Panc1 (cell line): ENCODE measurements at regions not wholly inside any gene's neighbourhood (a gene's known extent, or its start where the extent isn't known, plus 50 kb on each side); places are given as distances from the start of the nearest gene placed in this dataset.

Source experiments
- ATAC-seq: fragments of 200-7000 bp; cut with Tn5 transposase; 2 replicates; pipeline ENCODE4 v1.9.1; 2020; ENCODE audit warnings: mild to moderate bottlenecking, moderate library complexity
- BruUV-seq: library from RNA; stranded (reverse); fragments of 400-500 nt; replicated peaks from 2 replicates; lab custom pipeline; 2021; lab: Mats Ljungman, UMichigan
- CTCF ChIA-PET: fragments of 300-600 bp; sonication (Branson Sonifier 250); formaldehyde crosslinking; loops from one replicate; lab custom pipeline; 2022; ENCODE audit warnings: antibody characterized with exemption; lab: Charles Lee
- POLR2A ChIA-PET: fragments of 300-600 bp; sonication (Branson Sonifier 250); formaldehyde crosslinking; loops from one replicate; lab custom pipeline; 2022; ENCODE audit warnings: antibody characterized with exemption; lab: Charles Lee
- DNase-seq: peaks from one replicate; pipeline ENCODE4 v3.0.0-alpha.2; 2010; ENCODE audit warnings: low read depth, low spot score
- H3K27ac ChIP-seq: 2 replicates; pipeline ENCODE4 v1.5.1; 2011; ENCODE audit warnings: mild to moderate bottlenecking, low read length, inconsistent platforms
- H3K27me3 ChIP-seq: fragments of 200-500 bp; sonication (Bioruptor generic); 2 replicates; pipeline ENCODE4 v1.6.0; 2014; ENCODE audit warnings: low read length, inconsistent platforms; ENCODE audit not compliant: control insufficient read depth, insufficient read depth
- H3K36me3 ChIP-seq: fragments of 200-500 bp; sonication (Bioruptor generic); 2 replicates; pipeline ENCODE4 v1.5.1; 2014; ENCODE audit warnings: inconsistent platforms, mild to moderate bottlenecking, low read length, moderate library complexity; ENCODE audit not compliant: control insufficient read depth, insufficient read depth
- H3K4me1 ChIP-seq: 2 replicates; pipeline ENCODE4 v1.5.1; 2011; ENCODE audit warnings: inconsistent platforms, mild to moderate bottlenecking, low read length, moderate library complexity; ENCODE audit not compliant: control insufficient read depth, insufficient read depth
- H3K4me3 ChIP-seq, 2 experiments: 2 replicates each; pipeline ENCODE4 v1.5.1; 2011 to 2012; ENCODE audit warnings: low read depth in 2 of 2, low read length in 2 of 2, mild to moderate bottlenecking in 2 of 2, inconsistent platforms in 1 of 2, moderate library complexity in 1 of 2
- H3K9me3 ChIP-seq: fragments of 200-500 bp; sonication (Bioruptor generic); 2 replicates; pipeline ENCODE4 v1.5.1; 2014; ENCODE audit warnings: low read depth, mild to moderate bottlenecking, inconsistent platforms, low read length, moderate library complexity; ENCODE audit not compliant: control insufficient read depth, insufficient read depth
- SIN3A ChIP-seq: IDR thresholded peaks from 2 replicates; pipeline ENCODE4 v1.6.1; 2012; ENCODE audit warnings: low read depth, mild to moderate bottlenecking, low read length, moderate library complexity, borderline replicate concordance; ENCODE audit not compliant: insufficient read depth
- TCF7L2 ChIP-seq: IDR thresholded peaks from 2 replicates; pipeline ENCODE4 v1.6.1; 2011; ENCODE audit warnings: mild to moderate bottlenecking, low read depth, low read length, inconsistent platforms
- in situ Hi-C: cut with HindIII; loops from 2 replicates; pipeline ENCODE4 v1.10.0; 2016; ENCODE audit warnings: low sequenced_read_pairs, low pct_unique_long_range_greater_than_20kb
- intact Hi-C: fragments of 100-400 bp; cut with micrococcal nuclease; formaldehyde crosslinking; loops from one replicate; pipeline ENCODE4 v1.10.0; 2022; ENCODE audit not compliant: unreplicated experiment
- TF ChIP-seq, protein P1 (sequence below): fragments of 450-650 bp; IDR thresholded peaks from 2 replicates; pipeline ENCODE4 v1.5.1; 2017; ENCODE audit warnings: mild to moderate bottlenecking
- TF ChIP-seq, protein P2 (sequence below), 2 experiments: IDR thresholded peaks; 2 replicates each; pipeline ENCODE4 v1.6.1; 2011 to 2012; ENCODE audit warnings: low read depth in 2 of 2, control low read depth in 1 of 2, low read length in 1 of 2, mild to moderate bottlenecking in 1 of 2, moderate library complexity in 1 of 2; ENCODE audit not compliant: insufficient read depth in 1 of 2

DNA sequence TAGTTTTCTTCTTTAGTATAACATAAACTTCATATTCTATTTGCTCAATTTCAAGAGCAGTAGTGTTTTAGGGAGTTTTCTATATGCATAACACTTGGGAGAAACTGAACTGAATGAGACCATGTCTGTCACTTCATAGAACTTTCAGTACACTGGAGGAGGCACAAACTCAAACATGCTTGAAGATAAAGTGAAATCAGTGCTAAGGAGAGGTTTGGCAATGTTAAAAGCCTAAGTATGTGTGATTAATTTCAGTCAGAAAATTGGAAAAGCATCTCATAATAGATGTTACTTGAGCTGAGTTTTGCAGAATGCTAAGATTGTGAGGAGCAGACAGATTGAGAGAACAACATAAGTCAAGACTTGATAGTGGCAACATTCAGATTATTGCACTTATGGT, 411.2 kb upstream of the HS3ST1 start:
- no peaks in the 10 kb centered on the region for H3K36me3 ChIP-seq
- CTCF ChIA-PET, result no interaction called here

GRCh38 chr4:11831739-11832138, 403.0 kb upstream of the HS3ST1 start:
- CTCF ChIA-PET, result no interaction called here
- BruUV-seq, result no TSS peak
- intact Hi-C loops, result no loop called here

More for the DNA sequence above, 411.2 kb upstream of the HS3ST1 start:
- intact Hi-C loops (no loop called here), in situ Hi-C loops (no loop called here)
- no peak for DNase-seq
- Histone ChIP-seq H3K27ac (no peak overlapping the region), H3K9me3 (no peaks in the 10 kb centered on the region), H3K27me3 (no peaks in the 10 kb centered on the region), H3K4me1 (no peaks in the 10 kb centered on the region), H3K4me3 (no peak overlapping the region)
- POLR2A ChIA-PET, result no interaction called here
- ATAC-seq, result no peak
- no TSS peak for BruUV-seq
- no peak for TF ChIP-seq TCF7L2
- TF ChIP-seq, protein P1, sequence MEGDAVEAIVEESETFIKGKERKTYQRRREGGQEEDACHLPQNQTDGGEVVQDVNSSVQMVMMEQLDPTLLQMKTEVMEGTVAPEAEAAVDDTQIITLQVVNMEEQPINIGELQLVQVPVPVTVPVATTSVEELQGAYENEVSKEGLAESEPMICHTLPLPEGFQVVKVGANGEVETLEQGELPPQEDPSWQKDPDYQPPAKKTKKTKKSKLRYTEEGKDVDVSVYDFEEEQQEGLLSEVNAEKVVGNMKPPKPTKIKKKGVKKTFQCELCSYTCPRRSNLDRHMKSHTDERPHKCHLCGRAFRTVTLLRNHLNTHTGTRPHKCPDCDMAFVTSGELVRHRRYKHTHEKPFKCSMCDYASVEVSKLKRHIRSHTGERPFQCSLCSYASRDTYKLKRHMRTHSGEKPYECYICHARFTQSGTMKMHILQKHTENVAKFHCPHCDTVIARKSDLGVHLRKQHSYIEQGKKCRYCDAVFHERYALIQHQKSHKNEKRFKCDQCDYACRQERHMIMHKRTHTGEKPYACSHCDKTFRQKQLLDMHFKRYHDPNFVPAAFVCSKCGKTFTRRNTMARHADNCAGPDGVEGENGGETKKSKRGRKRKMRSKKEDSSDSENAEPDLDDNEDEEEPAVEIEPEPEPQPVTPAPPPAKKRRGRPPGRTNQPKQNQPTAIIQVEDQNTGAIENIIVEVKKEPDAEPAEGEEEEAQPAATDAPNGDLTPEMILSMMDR, result no peak

GRCh38 chr4:11824566-11824965, 395.9 kb upstream of the HS3ST1 start:
- no peak overlapping the region for H3K4me3 ChIP-seq
- DNase-seq (no peak), ATAC-seq (no peak)
- in situ Hi-C loops (no loop called here), intact Hi-C loops (no loop called here)
- no peaks in the 10 kb centered on the region for H3K36me3 ChIP-seq
- no peaks in the 10 kb centered on the region for H3K27me3 ChIP-seq
- H3K4me1 ChIP-seq, result no peaks in the 10 kb centered on the region
- ChIA-PET CTCF (no interaction called here), POLR2A (no interaction called here)
- H3K27ac ChIP-seq, result no peak overlapping the region
- no TSS peak for BruUV-seq
- no peaks in the 10 kb centered on the region for H3K9me3 ChIP-seq
- TF ChIP-seq, protein P2, sequence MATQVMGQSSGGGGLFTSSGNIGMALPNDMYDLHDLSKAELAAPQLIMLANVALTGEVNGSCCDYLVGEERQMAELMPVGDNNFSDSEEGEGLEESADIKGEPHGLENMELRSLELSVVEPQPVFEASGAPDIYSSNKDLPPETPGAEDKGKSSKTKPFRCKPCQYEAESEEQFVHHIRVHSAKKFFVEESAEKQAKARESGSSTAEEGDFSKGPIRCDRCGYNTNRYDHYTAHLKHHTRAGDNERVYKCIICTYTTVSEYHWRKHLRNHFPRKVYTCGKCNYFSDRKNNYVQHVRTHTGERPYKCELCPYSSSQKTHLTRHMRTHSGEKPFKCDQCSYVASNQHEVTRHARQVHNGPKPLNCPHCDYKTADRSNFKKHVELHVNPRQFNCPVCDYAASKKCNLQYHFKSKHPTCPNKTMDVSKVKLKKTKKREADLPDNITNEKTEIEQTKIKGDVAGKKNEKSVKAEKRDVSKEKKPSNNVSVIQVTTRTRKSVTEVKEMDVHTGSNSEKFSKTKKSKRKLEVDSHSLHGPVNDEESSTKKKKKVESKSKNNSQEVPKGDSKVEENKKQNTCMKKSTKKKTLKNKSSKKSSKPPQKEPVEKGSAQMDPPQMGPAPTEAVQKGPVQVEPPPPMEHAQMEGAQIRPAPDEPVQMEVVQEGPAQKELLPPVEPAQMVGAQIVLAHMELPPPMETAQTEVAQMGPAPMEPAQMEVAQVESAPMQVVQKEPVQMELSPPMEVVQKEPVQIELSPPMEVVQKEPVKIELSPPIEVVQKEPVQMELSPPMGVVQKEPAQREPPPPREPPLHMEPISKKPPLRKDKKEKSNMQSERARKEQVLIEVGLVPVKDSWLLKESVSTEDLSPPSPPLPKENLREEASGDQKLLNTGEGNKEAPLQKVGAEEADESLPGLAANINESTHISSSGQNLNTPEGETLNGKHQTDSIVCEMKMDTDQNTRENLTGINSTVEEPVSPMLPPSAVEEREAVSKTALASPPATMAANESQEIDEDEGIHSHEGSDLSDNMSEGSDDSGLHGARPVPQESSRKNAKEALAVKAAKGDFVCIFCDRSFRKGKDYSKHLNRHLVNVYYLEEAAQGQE (IDR thresholded peaks at IDR 0.05; ENCODE audit: insufficient read depth in 1 of 2, low read depth in 2 of 2, low read length in 1 of 2), result no peak
- no peak for TF ChIP-seq SIN3A
- TF ChIP-seq, protein P1, result no peak

More at GRCh38 chr4:11831739-11832138, 403.0 kb upstream of the HS3ST1 start:
- H3K27me3 ChIP-seq, result no peaks in the 10 kb centered on the region
- no peak overlapping the region for H3K27ac ChIP-seq
- no peaks in the 10 kb centered on the region for H3K4me1 ChIP-seq
- no peak for ATAC-seq
- no peak for TF ChIP-seq TCF7L2
- TF ChIP-seq, protein P1, result no peak
- POLR2A ChIA-PET, result no interaction called here
- no peaks in the 10 kb centered on the region for H3K9me3 ChIP-seq
- in situ Hi-C loops, result no loop called here
- no peak overlapping the region for H3K4me3 ChIP-seq
- H3K36me3 ChIP-seq, result no peaks in the 10 kb centered on the region
- no peak for DNase-seq
